Endothelial cell of umbilical vein (primary cell): ENCODE measurements at regions not wholly inside any gene's neighbourhood (a gene's known extent, or its start where the extent isn't known, plus 50 kb on each side); places are given as distances from the start of the nearest gene placed in this dataset.

Experiments used
- BruUV-seq: library from RNA; stranded (reverse); fragments of 400-500 nt; replicated peaks from 2 replicates; lab custom pipeline; 2021; lab: Mats Ljungman, UMichigan
- CTCF ChIA-PET: fragments of 300-600, 350-600 bp; sonication (Branson Sonifier 250); formaldehyde crosslinking; loops from one replicate; lab custom pipeline; 2021; ENCODE audit warnings: antibody characterized with exemption, inconsistent platforms; lab: Charles Lee
- POLR2A ChIA-PET: fragments of 300-600, 350-600 bp; sonication (Branson Sonifier 250); formaldehyde crosslinking; loops from one replicate; lab custom pipeline; 2021; ENCODE audit warnings: antibody characterized with exemption, inconsistent platforms; lab: Charles Lee
- DNase-seq: peaks from one replicate; pipeline ENCODE4 v3.0.0-alpha.2; 2011; ENCODE audit warnings: low read depth, low spot score
- FAIRE-seq: peaks from 2 replicates; lab custom pipeline; 2011; peaks lifted over from hg19 to GRCh38; lab: Jason Lieb, UNC
- H2AFZ ChIP-seq: 2 replicates; pipeline ENCODE4 v1.6.0; 2012; ENCODE audit warnings: low read depth, low read length, control low read depth, inconsistent platforms
- H3K27ac ChIP-seq: 2 replicates; pipeline ENCODE4 v1.5.1; 2011; ENCODE audit warnings: low read depth, mild to moderate bottlenecking, control low read depth, low read length, moderate library complexity; ENCODE audit not compliant: insufficient read depth
- H3K27me3 ChIP-seq, 2 experiments: 2 replicates each; pipeline versions ENCODE4 v1.6.0 to v1.6.1; 2011; ENCODE audit warnings: low read length in 2 of 2, mixed read lengths in 1 of 2; ENCODE audit not compliant: control insufficient read depth in 2 of 2, insufficient read depth in 2 of 2
- H3K36me3 ChIP-seq, 2 experiments: 2 replicates in 1 of 2; 3 replicates in 1 of 2; pipeline ENCODE4 v1.5.1; 2011; ENCODE audit warnings: low read length in 2 of 2, mild to moderate bottlenecking in 1 of 2, moderate library complexity in 1 of 2; ENCODE audit not compliant: control insufficient read depth in 2 of 2, insufficient read depth in 2 of 2; ENCODE audit errors: extremely low read depth in 1 of 2
- H3K4me1 ChIP-seq: 3 replicates; pipeline ENCODE4 v1.5.1; 2011; ENCODE audit warnings: mild to moderate bottlenecking, low read length; ENCODE audit not compliant: control insufficient read depth, insufficient read depth; ENCODE audit errors: extremely low read depth
- H3K4me2 ChIP-seq: 2 replicates; pipeline ENCODE4 v1.6.1; 2011; ENCODE audit warnings: low read length, control low read depth, mixed read lengths; ENCODE audit not compliant: insufficient read depth
- H3K4me3 ChIP-seq, 3 experiments: fragments of 200-600 bp in 1 of 3; sonication (generic), shearing (Covaris generic) in 1 of 3; replicated peaks in 1 of 3; 2 replicates each; pipeline ENCODE4 v1.5.1; 2011 to 2016; ENCODE audit warnings: control low read depth in 3 of 3, low read length in 3 of 3, mild to moderate bottlenecking in 2 of 3, inconsistent platforms in 1 of 3, low read depth in 1 of 3, moderate library complexity in 1 of 3; ENCODE audit not compliant: insufficient read depth in 1 of 3
- H3K79me2 ChIP-seq: 2 replicates; pipeline ENCODE4 v1.6.0; 2012; ENCODE audit warnings: low read length, inconsistent platforms; ENCODE audit not compliant: control insufficient read depth, insufficient read depth
- H3K9ac ChIP-seq: replicated peaks from 2 replicates; pipeline ENCODE3; 2011; ENCODE audit warnings: low read length, control low read depth; ENCODE audit not compliant: insufficient read depth; ENCODE audit errors: extremely low read depth
- H3K9me1 ChIP-seq: replicated peaks from 3 replicates; pipeline ENCODE4 v1.6.0; 2011; ENCODE audit warnings: mild to moderate bottlenecking, low read length; ENCODE audit not compliant: control insufficient read depth, insufficient read depth; ENCODE audit errors: extremely low read depth
- H3K9me3 ChIP-seq: replicated peaks from 2 replicates; pipeline ENCODE4 v1.5.1; 2012; ENCODE audit warnings: low read length, inconsistent platforms; ENCODE audit not compliant: control insufficient read depth, insufficient read depth
- H4K20me1 ChIP-seq: replicated peaks from 2 replicates; pipeline ENCODE3; 2011; ENCODE audit warnings: mild to moderate bottlenecking, low read length; ENCODE audit not compliant: control insufficient read depth, insufficient read depth; ENCODE audit errors: extremely low read depth
- EZH2 ChIP-seq: IDR thresholded peaks from 2 replicates; pipeline ENCODE4 v1.6.1; 2012; ENCODE audit warnings: borderline replicate concordance, low read depth, mild to moderate bottlenecking, moderate library complexity, low read length, inconsistent platforms; ENCODE audit not compliant: severe bottlenecking
- FOS ChIP-seq: IDR thresholded peaks from 2 replicates; pipeline ENCODE4 v1.6.1; 2011; ENCODE audit warnings: mild to moderate bottlenecking, low read length, moderate library complexity, borderline replicate concordance; ENCODE audit not compliant: insufficient read depth
- GATA2 ChIP-seq: IDR thresholded peaks from 2 replicates; pipeline ENCODE4 v1.7.0; 2011; ENCODE audit warnings: low read depth, mild to moderate bottlenecking, moderate library complexity, mixed read lengths, low read length; ENCODE audit not compliant: insufficient read length, insufficient read depth
- JUN ChIP-seq: IDR thresholded peaks from 2 replicates; pipeline ENCODE4 v1.6.1; 2011; ENCODE audit warnings: borderline replicate concordance, low read depth; ENCODE audit not compliant: insufficient read length, insufficient read depth
- MAX ChIP-seq: IDR thresholded peaks from 2 replicates; pipeline ENCODE4 v1.6.1; 2011; ENCODE audit not compliant: insufficient read depth, insufficient read length
- MYC ChIP-seq: IDR thresholded peaks from one replicate; pipeline ENCODE4 v1.6.1; 2011; ENCODE audit warnings: mild to moderate bottlenecking, low read depth, low read length
- POLR2A ChIP-seq: IDR thresholded peaks from 2 replicates; pipeline ENCODE4 v1.6.1; 2012; ENCODE audit warnings: low read depth, mild to moderate bottlenecking, control low read depth, low read length
- POLR2AphosphoS5 ChIP-seq: IDR thresholded peaks from 2 replicates; pipeline ENCODE4 v1.6.1; 2012; ENCODE audit warnings: low read depth, mild to moderate bottlenecking, control low read depth, low read length, moderate library complexity; ENCODE audit not compliant: insufficient read depth
- dilution Hi-C: fragments of 300-500 bp; cut with MboI; formaldehyde crosslinking; loops from one replicate; pipeline ENCODE4 v1.15.0; 2019; ENCODE audit warnings: low sequenced_read_pairs; ENCODE audit not compliant: extremely low pct_ligation_motif_present
- intact Hi-C: fragments of 100-400 bp; cut with micrococcal nuclease; formaldehyde crosslinking; loops from one replicate; pipeline ENCODE4 v1.10.0; 2022
- TF ChIP-seq, protein P1 (sequence below), 2 donors: IDR thresholded peaks; 1 replicate in 1 of 2; 2 replicates in 1 of 2; pipeline ENCODE4 v1.5.1; 2011; ENCODE audit warnings: low read length in 2 of 2, mild to moderate bottlenecking in 2 of 2, moderate library complexity in 2 of 2, control low read depth in 1 of 2, inconsistent platforms in 1 of 2, low read depth in 1 of 2; ENCODE audit not compliant: insufficient read depth in 1 of 2; ENCODE audit errors: extremely low read depth in 1 of 2

GRCh38 chr2:176747506-176747905 is 465.1 kb upstream of the HNRNPA3 start:
- H3K27me3 ChIP-seq = no peaks in the 10 kb centered on the region
- H3K9me1 ChIP-seq = no peaks in the 10 kb centered on the region
- intact Hi-C loops = no loop called here
- TF ChIP-seq MAX (no peak), MYC (no peak), JUN (no peak), GATA2 (no peak)
- TF ChIP-seq, protein P1, sequence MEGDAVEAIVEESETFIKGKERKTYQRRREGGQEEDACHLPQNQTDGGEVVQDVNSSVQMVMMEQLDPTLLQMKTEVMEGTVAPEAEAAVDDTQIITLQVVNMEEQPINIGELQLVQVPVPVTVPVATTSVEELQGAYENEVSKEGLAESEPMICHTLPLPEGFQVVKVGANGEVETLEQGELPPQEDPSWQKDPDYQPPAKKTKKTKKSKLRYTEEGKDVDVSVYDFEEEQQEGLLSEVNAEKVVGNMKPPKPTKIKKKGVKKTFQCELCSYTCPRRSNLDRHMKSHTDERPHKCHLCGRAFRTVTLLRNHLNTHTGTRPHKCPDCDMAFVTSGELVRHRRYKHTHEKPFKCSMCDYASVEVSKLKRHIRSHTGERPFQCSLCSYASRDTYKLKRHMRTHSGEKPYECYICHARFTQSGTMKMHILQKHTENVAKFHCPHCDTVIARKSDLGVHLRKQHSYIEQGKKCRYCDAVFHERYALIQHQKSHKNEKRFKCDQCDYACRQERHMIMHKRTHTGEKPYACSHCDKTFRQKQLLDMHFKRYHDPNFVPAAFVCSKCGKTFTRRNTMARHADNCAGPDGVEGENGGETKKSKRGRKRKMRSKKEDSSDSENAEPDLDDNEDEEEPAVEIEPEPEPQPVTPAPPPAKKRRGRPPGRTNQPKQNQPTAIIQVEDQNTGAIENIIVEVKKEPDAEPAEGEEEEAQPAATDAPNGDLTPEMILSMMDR (IDR thresholded peaks at IDR 0.05; ENCODE audit: extremely low read depth in 1 of 2, insufficient read depth in 1 of 2, low read depth in 1 of 2, low read length in 2 of 2) = no peak
- H3K79me2 ChIP-seq = no peaks in the 10 kb centered on the region
- H3K9me3 ChIP-seq = no peaks in the 10 kb centered on the region
- no TSS peak for BruUV-seq
- H3K36me3 ChIP-seq = no peaks in the 10 kb centered on the region
- CTCF ChIA-PET = interaction anchor here (2.9 kb wide), 1 partner anchor 11 kb away, joined by 10 read pairs; no protein-coding TSS in a partner anchor
- H2AFZ ChIP-seq = no peak overlapping the region
- DNase-seq (no peak), FAIRE-seq (no peak)
- POLR2A ChIA-PET = no interaction called here
- no peak overlapping the region for H3K27ac ChIP-seq
- H4K20me1 ChIP-seq = no peaks in the 10 kb centered on the region
- H3K4me1 ChIP-seq = no peaks in the 10 kb centered on the region
- H3K4me3 ChIP-seq = no peak overlapping the region
- dilution Hi-C loops = no loop called here
- no peak overlapping the region for H3K9ac ChIP-seq
- H3K4me2 ChIP-seq = no peak overlapping the region

GRCh38 chr2:176747928-176748327 is 464.7 kb upstream of the HNRNPA3 start:
- no peak overlapping the region for H3K4me2 ChIP-seq
- H4K20me1 ChIP-seq = no peaks in the 10 kb centered on the region
- FAIRE-seq (no peak), DNase-seq (no peak)
- BruUV-seq = no TSS peak
- H3K27me3 ChIP-seq = no peaks in the 10 kb centered on the region
- no peak overlapping the region for H2AFZ ChIP-seq
- no peak overlapping the region for H3K9ac ChIP-seq
- no peaks in the 10 kb centered on the region for H3K79me2 ChIP-seq
- H3K36me3 ChIP-seq = no peaks in the 10 kb centered on the region
- dilution Hi-C loops = no loop called here
- no peaks in the 10 kb centered on the region for H3K9me1 ChIP-seq
- H3K4me1 ChIP-seq = no peaks in the 10 kb centered on the region
- CTCF ChIA-PET = interaction anchor here (2.9 kb wide), 1 partner anchor 10 kb away, joined by 10 read pairs; no protein-coding TSS in a partner anchor
- POLR2A ChIA-PET = no interaction called here
- TF ChIP-seq JUN = no peak
- no peak for TF ChIP-seq MAX
- no peak for TF ChIP-seq EZH2
- TF ChIP-seq POLR2AphosphoS5 = no peak
- TF ChIP-seq POLR2A = no peak
- no peak for TF ChIP-seq FOS
- TF ChIP-seq, protein P1 (IDR thresholded peaks at IDR 0.05; ENCODE audit: extremely low read depth in 1 of 2, insufficient read depth in 1 of 2, low read depth in 1 of 2, low read length in 2 of 2) = no peak
- no peak for TF ChIP-seq MYC
- no peak for TF ChIP-seq GATA2
- H3K27ac ChIP-seq = no peak overlapping the region
- intact Hi-C loops = no loop called here
- H3K9me3 ChIP-seq = no peaks in the 10 kb centered on the region
- no peak overlapping the region for H3K4me3 ChIP-seq
